Epidermal melanocyte (primary cell): ENCODE measurements at regions not wholly inside any gene's neighbourhood (a gene's known extent, or its start where the extent isn't known, plus 50 kb on each side); places are given as distances from the start of the nearest gene placed in this dataset.

Experiments used
- DNase-seq: peaks from one replicate; pipeline ENCODE4 v3.0.0; 2011; ENCODE audit warnings: low spot score; ENCODE audit not compliant: insufficient read length

GRCh38 chr6:6912817-6913744 lies 194.7 kb upstream of the RREB1 start:
- DNase-seq: no peak

DNA sequence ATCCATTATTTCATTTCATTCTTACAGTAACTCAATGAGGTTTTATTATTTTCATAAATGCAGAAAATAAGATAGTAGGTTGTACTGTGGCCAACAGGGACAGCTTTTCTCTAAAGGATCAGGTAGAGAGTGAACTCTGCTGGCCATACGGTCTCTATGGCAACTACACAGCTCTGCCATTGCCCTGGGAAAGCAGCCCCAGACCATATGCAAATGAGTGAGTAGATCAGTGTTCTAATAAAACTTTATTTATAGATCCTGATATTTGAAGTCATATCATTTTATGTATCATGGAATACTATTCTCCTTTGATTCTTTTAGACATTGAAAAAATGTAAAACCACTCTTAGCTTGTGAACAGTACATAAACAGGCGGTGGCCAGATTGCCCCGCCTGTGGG lies 192.5 kb upstream of the RREB1 start:
- no peak for DNase-seq

DNA sequence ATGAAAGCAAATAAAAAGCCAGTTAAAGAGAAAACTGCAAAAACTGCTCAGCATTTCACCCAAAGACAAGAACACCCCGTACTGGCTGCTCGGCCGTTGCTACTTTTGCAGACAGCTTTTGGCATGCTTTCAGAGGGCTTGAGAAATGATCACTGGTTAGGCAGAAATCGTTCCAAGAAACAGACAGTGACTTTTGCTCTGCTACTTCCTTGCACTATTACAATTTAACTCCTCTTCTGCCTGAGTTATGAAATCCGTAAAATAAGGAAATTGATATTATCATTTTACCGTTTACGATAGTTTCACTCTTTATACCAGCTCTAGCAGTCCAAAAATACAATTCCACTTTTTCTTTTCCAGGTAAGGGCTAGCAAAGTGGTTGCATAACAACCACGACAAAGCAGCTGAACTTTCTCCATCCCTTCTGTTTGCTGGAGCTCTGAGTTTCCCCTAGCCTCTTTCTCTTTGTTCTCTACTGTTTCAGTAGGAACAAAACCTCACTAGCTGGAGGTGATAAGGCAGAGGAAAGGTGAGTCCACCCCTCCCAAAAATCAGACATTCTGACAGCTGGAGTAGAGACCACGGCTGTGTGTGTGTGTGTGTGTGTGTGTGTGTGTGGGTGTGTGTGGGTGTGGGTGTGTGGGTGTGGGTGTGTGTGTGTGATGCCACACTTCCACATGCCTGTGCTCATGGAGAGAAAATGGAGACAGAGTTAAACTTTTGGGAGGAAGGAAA lies 191.8 kb upstream of the RREB1 start:
- DNase-seq: no peak

DNA sequence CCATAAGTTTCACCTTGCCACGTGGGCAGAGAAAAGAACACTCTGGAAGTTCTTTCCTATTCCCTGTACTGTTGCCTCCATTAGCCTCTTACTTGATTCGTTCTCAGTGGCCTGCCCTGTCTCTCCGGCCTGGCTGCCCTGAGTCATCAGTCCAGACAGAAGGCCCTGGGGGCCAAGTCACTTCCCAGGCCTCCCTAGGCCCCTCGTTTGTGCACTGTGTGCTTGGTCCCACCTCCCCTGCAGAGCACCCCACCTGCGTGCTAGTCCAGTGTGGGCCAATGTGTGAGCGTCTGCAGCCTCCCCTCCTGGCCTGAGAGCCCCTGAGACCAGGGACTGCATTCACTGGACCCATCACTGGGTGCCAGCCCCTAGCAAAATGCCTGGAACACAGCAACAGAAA lies 191.2 kb upstream of the RREB1 start:
- DNase-seq: no peak

GRCh38 chr6:6918216-6918983 lies 189.4 kb upstream of the RREB1 start:
- no peak for DNase-seq

DNA sequence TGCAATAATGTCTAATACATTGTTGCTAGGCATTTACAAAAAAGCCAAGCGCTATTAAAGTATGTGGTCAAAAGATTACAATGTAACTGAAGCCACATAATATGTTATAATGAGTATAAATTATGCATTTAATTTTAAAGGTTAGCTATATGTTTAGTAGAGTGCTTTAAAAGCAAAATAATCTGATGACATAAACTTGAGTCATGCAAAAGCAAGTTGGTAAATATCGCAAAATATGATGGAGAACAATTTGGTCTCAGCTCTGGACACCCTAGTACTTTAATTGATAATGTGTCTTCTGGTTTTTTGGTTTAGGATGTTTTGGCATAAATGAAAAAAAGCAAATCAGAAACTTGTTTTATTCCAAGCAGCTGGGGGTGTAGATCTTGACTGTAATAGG lies 188.6 kb upstream of the RREB1 start:
- DNase-seq: no peak

GRCh38 chr6:6920114-6920986 lies 187.4 kb upstream of the RREB1 start:
- DNase-seq: no peak

DNA sequence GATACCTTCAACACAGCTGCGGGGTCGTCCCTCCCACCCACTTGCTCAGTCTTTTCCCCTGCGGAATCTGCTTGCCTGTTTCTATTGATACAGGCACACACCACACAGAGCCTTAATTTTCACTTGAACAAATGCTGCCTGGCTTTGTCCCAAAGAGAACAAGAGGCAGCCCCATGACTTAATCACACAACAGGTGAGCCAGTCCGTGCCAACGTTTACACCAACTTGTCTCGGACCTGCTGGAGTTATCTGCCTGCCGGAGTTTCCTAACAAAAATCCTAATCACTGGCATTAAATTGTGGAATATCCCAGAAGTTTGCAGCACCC lies 186.8 kb upstream of the RREB1 start:
- DNase-seq: no peak

DNA sequence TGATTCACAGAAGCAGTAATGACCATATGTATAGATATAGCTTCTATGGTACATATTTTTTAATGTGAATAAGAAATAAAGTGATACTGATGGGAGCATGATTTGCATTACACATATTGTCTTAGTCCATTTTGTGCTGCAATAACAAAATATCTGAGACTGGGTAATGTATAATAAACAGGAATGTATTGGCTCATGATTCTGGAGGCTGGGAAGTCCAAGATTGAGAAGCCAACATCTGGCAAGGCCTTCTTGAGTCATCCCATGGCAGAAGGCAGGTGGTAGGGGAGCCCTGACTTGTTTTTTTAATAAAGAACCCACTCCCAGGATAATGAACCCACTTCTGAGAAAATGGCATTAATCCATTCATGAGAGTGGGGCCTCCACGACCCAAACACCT lies 185.6 kb upstream of the RREB1 start:
- DNase-seq: no peak

DNA sequence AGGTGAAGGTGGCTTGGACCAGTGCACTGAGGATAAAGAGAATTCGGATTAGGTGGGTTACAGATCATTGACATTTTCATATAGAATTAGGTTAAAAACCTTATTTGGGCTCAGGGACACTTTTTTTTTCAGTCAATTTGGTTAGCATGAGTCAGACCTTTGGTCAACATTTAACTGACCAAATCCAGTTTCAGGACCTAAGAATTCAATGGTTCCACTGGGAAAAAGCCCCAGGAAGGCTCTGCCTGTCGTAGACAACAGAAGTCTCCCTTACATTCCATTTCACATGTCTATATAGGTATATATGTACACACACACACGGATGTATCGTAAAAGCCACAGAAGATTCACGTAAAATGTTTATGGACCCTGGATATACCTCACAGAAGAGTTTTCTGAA lies 184.2 kb upstream of the RREB1 start:
- DNase-seq: no peak

DNA sequence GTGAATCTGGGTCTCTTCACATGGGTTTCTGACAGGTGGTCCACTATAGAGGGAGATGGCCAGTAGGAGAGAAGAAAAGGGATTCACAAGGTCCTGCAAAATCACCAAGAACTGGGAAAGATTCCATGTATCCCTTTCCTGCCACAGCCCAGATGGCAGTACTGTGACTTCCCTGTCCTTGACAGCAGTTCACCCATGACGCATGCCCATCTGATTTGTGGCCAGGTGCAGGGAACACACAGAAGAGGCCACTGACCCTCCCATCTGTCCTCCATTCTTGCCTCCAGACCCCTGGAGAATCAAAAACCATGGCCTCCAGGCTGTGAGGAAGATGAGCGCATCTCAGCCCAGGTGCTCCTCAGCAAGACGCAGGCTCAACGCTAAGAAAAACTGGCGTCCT lies 183.1 kb upstream of the RREB1 start:
- DNase-seq: no peak

- no peak for DNase-seq
These were observed 182.2 kb upstream of the RREB1 start for GRCh38 chr6:6925391-6926164.

DNA sequence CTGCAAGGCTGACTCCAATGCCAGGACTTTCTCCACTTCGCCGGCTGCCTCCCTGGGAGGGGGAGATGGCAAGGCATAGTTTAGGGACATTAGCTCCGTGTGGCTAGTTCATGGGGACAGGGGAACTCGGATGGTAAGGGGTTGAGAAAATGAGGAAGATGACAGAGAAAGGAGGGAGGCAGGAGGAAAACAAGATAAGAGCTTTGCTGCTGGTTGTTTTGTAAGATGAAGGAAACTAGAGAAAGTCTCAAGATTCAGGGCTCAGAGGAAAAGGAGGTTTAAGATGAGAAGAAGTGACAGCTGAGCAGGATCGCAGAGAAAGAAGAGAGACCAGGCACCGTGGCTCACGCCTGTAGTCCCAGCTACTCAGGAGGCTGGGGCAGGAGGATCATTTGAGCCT lies 180.9 kb upstream of the RREB1 start:
- no peak for DNase-seq

GRCh38 chr6:6927521-6928361 lies 180.0 kb upstream of the RREB1 start:
- no peak for DNase-seq

DNA sequence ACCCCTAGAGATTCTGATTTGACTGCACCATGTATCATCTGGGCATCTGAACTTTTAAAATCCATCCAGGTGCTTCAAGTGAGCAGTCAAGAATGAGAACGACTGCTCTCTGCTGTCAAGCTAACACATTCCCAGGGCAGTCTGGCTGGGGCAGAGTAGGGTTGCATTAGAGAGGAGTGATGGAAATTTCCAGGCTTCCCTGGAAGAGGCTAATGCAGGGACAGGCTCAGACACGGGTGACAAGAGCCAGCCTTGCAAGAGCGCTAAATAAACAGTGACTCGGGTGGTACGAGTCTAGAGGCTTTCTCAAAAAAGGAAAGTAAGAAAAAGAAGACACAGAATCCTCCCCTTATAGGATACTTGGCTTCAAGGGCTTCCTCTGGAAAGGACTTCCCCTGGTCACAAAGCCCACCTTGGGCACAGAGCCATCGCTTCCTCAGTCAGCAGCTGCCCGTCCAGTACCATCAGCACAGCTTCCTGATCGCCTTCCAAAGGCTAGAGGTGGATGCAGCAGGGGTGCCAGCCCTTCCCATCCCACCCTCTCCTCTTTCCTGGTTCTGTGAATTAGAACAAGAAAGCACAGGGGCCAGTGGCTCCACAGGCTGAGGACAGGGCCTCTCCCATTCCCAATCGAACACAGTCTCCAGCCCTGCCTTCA lies 177.4 kb upstream of the RREB1 start:
- DNase-seq: no peak

- no peak for DNase-seq
These were observed 176.4 kb upstream of the RREB1 start for GRCh38 chr6:6931071-6932025.

- DNase-seq: no peak
These were observed 175.4 kb upstream of the RREB1 start for GRCh38 chr6:6932341-6932740.

- no peak for DNase-seq
These were observed 174.8 kb upstream of the RREB1 start for GRCh38 chr6:6932968-6933367.
